Activated CD8-positive, alpha-beta memory T cell treated with anti-CD3 and anti-CD28 coated beads for 4 hours (primary cell): ENCODE measurements at regions not wholly inside any gene's neighbourhood (a gene's known extent, or its start where the extent isn't known, plus 50 kb on each side); places are given as distances from the start of the nearest gene placed in this dataset.

ENCODE experiments used
- DNase-seq, 2 donors: peaks; one replicate each; pipeline ENCODE4 v3.0.0-alpha.2; 2020; ENCODE audit warnings: low read depth in 2 of 2

DNA sequence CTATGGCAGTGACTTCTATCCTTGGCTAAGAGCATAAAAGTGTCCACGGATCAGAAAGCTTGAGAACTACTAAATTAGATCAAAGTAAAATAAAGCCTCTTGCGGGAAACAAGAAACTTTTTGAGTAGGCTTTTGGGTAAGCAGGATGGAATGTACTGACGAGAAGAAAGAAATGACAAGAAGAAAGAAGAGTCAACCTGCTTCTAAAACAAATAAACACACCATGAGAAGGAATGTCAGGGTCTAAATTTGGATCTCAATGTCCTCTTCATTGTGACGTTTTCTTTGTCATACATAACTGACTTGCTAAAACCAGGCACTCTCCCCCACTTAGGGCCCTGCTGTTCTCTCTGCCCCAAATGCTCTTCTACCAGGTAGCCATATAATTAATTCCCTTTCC lies 290.1 kb upstream of the PTGER4 start:
- DNase-seq, result no peak

DNA sequence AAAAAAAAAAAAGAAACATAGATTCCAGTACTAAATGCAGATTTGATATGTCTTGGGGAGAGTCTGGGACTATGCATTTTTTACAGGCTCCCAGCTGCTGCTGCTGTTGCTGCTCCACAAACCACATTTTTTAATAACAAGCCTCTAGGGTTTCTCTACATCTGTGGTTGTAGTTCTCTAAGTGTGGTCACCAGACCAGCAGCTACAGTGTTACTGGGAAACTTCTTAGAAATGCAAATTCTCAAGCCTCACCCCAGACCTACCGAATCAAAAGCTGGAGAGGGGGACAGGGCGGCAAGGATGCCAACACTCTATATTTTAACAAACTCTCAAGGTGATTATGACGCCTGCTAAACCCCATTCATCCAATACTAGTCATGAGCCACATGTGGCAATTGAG lies 293.4 kb upstream of the PTGER4 start:
- DNase-seq, result no peak

DNA sequence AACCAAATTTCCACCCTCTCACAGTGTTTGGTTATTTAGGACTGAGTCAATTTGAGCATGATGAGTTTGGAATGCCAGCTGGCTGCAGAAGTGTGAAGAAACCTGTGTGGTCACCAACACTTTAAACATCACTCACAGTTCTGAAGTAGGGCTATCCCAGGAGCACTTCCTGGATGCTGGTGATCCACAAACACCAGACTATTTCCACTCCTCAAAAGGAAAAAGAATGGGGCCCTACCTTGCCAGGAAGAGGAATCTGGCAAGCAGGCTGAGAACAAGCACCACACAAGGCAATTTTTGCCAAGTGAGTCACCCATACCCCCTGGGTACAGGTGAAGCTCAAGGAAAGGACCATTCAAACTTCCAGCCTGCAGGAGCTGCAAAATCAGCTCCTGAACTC lies 294.2 kb upstream of the PTGER4 start:
- no peak for DNase-seq

DNA sequence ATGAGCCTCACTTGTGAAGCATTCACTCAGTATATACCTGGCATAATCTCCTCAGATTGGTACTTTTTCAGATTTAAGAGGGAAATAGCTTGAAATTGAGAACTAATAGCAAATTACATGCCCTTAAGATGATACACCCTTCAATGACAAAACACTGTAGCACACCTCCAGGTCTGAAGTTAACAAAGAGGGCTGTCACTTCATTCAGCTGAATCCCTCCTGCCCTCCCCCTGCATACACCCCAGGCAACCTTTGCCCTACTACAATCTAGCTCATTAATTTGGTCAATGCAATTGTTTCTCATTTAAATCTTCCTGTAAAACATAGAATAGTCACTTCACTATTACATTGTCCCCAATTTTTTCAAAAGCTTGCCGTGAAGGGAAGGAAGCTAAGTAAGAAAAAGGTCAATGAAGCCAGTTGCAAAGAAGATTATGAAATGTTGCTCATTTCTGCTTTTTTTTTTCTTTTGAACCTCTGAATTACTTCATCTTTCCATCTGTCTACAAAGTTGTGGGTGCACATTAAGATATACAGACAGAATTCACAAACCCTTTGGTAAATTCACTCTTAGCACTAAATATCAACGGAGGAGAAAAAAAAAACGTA lies 294.8 kb upstream of the PTGER4 start:
- no peak for DNase-seq

DNA sequence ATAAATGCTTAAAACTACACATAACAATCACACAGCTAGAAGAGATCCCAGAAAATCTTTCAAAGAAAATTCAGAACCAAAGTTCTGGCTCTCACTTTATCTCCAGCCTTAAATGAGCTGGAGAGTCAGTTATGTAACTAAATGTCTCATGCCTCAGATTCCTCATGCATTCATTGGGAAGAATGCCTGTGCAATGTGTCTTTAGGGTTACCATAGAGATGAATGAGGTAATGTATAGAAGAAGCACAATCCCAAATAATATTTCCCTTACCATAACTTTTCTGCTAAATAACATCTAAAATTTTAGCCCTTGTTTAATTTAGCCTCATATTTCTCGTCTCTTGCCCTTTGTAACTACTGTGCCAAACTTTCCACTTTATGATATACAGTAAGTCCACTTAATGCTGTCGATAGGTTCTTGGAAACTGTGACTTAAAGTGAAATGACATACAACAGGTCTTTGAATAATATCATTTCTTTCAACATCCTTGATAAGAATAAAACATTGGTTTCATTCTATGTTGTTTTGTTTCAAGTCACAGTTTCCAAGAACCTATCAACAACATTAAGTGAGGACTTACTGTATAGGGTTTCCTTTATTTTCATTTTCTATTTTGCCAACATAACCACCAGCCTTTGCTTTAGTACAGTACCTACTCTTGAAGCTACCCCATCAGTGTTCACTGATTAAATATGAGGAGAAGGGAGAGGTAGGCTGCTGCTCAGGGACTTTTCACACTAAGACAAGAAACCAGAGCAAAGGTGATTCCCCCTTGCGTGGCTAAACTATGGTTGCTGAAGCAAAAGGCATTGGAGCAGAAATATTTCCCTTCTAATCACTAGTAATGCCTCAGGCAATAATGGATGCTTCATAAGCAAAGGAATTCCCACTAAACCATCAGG lies 295.7 kb upstream of the PTGER4 start:
- DNase-seq, result no peak

DNA sequence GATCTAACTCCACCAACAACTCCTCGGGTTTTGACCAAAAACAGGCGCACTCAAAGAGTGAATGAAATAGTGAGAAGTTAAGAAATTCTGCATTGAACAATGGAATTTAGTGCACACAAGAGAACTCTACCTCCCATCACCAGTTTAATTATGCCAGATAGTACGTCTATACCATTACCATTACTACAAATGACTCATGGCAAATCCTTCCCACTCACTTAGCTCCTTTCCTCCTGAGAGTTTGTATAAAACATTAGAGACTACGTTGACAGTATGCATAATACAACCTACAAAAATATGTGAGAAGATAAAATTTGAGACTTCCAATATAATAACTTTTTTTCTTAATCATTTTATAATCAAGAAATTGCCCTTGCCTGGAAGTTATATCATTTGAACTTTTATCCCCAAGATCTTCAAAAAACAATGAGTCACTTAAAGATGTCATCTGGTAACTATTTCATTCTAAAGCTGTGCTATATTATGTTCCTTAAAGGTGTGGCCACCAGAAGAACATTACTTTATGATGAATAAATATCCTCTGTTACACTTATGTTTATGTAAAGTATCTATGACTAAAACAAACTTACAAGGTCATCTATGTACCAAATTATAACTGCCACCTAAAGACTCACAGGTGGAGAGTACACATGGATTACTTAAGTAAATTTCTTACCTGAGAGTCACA lies 297.9 kb upstream of the PTGER4 start:
- no peak for DNase-seq

DNA sequence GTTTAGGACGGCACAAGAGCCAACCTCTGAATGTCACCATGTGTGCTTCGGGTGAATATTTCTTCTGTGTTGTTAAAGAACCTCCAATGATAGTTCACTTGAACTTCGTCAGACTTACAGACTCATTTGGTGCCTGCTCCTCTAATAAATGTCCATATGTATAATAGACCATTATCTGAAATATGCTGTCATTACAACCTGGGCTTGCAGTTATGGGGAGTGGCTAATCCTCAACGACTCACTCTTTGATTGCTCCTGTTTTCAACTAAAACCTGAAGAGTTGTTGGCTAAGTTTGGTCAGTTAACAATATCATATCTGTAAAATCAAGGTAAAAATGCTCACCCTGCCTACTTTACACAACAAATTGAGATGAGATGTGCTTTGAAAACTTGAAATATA lies 298.7 kb upstream of the PTGER4 start:
- no peak for DNase-seq

DNA sequence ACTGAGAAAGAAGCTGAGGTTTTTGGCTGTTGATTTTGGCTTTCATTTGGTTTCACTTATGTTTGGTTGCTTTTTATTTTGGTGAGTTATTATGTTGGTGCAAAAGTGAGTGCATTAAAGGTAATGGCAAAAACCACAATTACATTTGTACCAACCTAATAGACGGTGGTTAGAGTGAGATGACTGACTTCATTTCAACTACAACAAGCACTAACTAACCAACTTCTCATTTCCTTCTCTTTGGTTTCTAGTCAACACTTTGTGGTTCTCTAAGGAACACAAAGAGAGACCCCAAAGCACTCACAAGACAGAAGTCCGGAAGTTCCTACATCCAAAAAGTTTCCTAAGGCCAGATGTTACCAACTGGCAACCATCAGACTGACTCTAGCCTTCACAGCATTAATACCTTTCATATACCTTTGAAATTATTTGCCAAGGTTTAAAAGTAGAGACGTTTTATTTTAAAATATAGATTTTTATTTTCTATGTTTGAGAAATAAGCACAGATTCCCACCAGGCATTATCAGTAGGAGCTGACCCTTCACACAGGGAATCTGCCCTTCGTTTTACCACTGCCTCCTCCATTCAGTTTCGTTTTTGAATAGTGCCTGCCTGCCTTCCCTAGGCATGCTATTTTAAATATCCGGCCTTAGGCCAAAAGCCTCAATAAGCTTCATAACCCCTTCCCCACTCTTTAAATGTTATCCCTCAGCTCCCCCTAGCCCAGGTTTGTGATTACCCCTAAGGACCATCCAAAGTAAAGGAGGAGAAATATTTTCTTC lies 301.1 kb upstream of the PTGER4 start:
- no peak for DNase-seq

DNA sequence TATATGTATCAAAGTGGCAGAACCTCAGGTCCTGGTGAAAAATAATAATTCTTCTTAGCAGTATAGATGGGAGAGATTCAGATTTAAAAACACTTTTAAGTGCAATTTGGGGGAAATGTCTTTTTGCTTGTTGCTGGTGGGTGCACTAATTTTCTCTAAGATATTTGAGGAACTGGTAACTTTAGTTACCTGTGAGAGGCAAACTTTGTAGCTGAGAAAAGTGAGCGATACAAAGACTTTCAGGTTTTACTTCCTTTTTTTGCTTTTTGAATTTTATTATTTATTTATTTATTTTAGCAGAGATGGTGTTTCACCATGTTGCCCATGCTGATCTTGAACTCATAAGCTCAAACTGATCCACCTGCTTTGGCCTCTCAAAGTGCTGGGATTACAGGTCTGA lies 303.1 kb upstream of the PTGER4 start:
- DNase-seq, result no peak

DNA sequence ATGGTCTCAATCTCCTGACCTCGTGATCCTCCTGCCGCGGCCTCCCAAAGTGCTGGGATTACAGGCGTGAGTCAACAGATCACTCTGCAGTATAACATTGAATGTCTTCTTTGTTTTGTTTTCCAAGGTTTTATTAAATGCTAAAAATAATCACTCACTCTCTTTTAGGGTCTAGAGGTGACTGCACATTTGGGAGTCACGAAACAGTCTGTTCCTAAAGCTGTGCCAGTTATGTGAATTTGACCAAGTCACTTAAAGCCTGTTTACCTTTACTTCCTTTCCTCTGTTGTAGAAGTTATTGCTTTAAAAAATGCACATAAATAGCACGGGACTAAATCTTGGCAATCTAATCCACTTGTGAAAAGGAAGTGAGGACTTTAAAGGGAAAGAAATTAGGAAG lies 304.9 kb upstream of the PTGER4 start:
- DNase-seq, result no peak

DNA sequence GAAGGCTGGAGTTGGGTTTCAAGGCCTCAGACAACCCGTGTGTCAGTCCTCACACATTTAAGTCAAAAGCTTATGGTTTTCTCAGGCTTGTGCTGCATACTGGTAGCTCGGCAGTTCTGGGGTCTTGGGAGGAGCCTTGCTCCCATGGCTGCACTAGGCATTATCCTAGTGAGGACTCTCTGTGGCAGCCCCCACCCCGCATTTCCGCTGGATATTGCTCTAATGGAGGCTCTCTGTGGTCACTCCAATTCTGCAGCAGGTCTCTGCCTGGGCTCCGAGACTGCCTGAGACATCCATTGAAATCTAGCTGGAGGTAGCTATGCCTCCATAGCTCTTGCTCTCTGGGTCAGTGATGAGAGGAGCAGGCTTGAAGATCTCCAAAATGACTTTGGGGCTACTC lies 311.5 kb upstream of the PTGER4 start:
- DNase-seq, result no peak

DNA sequence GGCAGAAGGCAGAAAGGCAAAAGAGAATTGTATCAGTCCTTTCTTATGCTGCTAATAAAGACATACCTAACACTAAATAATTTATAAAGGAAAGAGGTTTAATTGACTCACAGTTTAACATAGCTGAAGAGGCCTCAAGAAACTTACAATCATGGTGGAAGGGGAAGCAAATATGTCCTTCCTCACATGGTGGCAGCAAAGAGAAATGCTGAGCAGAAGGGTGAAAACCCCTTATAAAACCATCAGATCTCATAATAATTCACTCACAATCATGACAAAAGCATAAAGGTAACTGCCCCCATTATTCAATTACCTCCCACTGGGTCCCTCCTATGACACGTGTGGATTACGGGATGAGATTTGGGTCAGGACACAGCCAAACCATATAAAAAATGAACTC lies 312.5 kb upstream of the PTGER4 start:
- no peak for DNase-seq

DNA sequence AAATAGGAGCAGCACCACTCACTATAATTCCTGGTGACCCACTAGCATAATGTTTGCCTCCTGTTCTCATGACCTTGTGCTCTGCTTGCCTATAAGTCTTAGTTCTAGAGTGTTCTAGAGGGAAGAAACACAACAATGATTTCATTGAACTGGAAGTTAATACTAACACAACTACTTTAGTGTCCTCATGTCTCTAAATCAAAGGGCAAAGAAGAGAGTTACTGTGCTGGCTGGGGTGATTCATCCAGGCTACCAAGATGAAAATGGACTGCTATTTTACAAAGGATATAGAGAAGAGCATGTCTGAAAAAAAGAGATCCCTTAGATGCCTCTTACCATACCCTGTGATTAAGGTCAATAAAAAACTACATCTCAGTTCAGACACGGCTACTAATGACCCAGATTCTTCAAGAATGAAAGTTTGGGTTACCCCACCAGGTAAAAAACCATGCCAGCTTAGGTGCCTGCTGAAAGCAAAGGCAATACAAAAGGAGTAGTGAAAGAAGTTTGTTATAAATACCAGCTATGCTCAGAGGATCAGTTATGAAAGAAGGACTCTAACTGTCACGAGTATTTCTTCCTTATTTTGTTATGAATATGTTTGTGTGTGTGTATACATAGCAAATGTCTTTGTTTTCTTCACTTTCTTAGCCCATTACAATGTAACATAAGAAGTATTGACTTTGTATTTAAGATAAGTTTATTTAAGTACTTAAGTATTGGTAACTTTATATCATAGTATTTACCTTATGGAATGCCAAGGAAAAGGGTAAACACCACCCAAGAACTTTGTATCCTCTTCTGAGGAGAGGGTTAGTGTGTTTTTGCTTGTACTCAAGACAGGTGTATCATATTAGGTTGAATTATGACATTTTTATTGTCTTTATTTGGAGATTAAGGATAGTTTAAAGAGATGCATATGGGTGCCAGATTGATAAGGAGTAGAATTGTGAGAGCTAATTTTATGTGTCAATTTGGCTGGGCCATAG lies 314.1 kb upstream of the PTGER4 start:
- no peak for DNase-seq

DNA sequence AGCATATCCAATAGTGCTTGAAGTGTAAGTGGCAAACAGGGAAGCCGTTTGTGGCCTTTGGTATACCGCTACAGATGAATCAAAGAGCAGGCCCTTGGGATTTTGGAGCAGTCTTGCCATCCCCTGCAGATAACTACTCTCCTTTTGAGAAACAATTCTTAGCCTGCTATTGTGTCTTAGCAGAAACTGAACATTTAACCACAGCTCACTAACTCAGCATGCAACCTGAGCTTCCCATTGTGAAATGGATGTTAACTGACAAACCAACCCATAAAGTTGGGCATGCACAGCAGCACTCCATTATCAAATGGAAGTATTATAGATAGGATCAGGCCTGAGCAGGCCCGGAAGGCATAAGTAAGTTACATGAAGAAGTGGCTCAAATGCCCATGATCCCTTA lies 315.3 kb upstream of the PTGER4 start:
- DNase-seq, result no peak

DNA sequence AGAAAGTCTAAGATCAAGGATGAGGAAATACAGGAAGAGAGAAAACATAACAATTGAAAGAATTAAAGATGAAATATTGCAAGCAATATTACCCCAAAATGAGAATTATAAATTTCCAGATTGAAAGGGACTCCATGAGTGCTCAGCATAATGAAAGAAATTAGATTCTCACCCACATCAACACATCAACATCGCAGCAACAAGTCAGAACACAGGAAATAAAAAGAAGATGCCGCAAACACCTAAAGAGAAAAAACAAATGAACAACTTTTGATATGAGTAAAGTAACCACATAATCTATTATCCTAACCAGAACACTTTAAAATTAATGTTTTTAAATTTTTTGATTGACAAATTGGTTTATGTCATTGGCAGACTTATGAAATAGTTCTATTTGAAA lies 318.3 kb upstream of the PTGER4 start:
- DNase-seq, result no peak

DNA sequence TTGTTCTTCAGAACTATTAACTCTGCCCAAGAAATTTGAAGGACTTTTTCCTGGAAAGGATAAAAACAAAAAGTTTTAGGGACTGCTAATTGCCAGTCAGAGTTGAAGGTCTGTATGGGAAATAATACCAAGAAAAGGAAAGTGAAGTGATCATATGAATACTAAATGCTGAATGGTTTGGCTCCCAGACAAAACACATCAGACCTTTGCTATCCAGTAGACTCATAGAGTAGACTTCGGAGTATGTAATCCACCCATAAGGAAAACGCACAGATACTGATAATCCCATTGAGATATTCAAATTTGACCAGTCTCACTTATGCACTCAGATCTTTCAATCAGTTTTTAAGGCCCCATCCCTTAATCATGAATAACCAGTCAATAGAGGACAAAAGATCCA lies 319.0 kb upstream of the PTGER4 start:
- DNase-seq, result no peak

DNA sequence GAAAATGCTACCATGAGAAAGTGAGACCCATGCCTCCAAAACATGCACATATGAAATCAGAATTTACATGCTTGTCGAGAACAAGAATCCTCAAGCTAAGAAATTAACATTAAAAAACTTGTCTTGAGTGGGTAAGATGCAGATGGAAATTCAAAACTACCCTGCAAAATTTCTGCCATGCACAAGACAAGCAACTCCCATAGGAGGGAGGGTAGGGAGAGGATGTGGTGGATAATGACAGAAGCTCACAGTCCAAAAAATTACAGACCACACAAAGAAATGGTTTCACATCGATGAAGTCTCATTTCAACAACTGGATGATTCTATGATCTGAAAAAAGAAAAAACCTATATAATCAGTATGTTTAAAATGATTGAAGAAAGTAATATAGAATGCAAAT lies 319.9 kb upstream of the PTGER4 start:
- no peak for DNase-seq

DNA sequence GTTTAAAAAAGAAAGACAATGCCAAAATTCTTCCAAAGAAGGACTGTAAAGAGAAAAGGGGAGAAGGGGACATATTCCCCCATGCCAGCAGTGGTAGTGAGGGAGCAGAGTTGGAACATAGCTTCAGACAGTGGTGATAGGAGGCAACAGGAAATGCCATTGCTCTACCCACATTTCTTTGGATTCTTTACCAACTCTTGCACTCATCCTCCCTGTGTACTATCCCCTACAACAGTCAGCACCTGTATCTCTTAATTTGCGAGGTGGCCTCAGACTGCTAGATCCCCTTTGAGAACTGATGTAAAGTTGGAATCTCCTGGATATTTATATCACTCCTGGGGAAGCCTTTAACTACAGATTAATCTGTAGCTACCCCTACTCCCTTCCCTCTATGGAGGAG lies 320.6 kb upstream of the PTGER4 start:
- DNase-seq, result no peak

DNA sequence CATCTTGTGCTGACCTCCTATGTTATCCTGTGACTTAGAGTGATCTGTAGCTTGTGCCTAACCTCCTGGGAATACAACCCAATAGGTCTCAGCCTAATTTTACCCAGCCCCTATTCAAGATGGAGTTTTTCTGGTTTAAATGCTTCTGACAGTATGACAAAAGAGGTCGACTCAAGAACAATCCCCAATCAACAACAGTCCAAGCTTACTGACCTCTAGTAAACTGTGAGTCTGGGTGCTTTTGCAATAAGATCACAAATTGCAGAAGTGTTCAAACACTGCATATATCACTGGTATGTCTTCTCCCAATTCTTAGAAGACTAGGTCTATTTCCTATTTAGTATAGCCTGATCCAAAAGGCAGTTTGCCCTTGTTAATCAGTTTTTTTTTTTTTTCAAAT lies 323.5 kb upstream of the PTGER4 start:
- no peak for DNase-seq

DNA sequence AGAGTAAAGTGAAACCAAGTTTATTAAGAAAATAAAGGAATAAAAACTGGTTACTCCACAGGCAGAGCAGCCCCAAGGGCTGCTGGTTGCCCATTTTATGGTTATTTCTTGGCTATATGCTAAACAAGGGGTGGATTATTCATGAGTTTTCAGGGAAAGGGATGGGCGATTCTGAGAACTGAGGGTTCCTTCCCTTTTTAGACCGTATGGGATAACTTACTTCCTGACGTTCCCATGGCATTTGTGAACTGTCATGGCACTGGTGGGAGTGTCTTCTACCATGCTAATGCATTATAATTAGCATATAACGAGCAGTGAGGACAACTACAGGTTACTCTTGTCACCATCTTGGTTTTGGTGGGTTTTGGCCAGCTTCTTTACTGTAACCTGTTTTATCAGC lies 323.9 kb upstream of the PTGER4 start:
- DNase-seq, result no peak

DNA sequence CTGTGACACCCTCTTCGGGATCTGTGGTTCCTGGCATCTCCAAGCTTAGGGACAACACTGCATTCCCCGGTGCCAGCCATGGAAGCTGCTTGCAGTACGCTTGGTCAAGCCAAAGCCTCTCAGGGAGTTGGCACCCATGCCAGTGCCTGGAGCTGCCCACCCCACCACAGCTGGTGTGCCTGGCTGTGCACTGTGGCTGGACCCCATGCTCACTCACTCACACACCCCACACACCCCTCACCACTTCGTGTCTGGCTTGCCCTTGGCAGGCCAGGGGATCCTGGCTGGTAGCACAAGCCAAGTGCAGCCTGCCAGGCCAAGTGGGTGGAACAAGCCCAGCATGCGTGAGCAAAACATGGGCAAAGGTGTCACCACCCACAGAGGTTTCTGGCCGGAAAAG lies 324.5 kb upstream of the PTGER4 start:
- no peak for DNase-seq
